ENCODE measurements at regions not wholly inside any gene's neighbourhood (a gene's known extent, or its start where the extent isn't known, plus 50 kb on each side); places are given as distances from the start of the nearest gene placed in this dataset.

- no peaks in the 10 kb centered on the region for H3K4me1 ChIP-seq (ENCODE audit: control insufficient read depth, extremely low read depth, insufficient read depth, low read length)
- H3K9ac ChIP-seq (ENCODE audit: control insufficient read depth, extremely low read depth, insufficient read depth, low read length) = no peak overlapping the region
- no peaks in the 10 kb centered on the region for H3K9me3 ChIP-seq (ENCODE audit: control insufficient read depth, low read depth, low read length)
- TF ChIP-seq CTCF (optimal IDR thresholded peaks at IDR 0.05 in 1 of 3, IDR thresholded peaks at IDR 0.05 in 1 of 3, conservative IDR thresholded peaks at IDR 0.05 in 1 of 3; ENCODE audit: extremely low read depth in 1 of 3, insufficient read depth in 2 of 3, low read length in 3 of 3) (no peak), EZH2 (IDR thresholded peaks at IDR 0.05; ENCODE audit: low read length) (no peak)
- no peaks in the 10 kb centered on the region for H4K20me1 ChIP-seq (ENCODE audit: control insufficient read depth, extremely low read depth, insufficient read depth, low read length)
- no peaks in the 10 kb centered on the region for H3K9me1 ChIP-seq (ENCODE audit: control insufficient read depth, extremely low read depth, insufficient read depth, low read length)
- dilution Hi-C loops (cut with MboI; ENCODE audit: extremely low pct_ligation_motif_present, low sequenced_read_pairs) = no loop called here
- no peak overlapping the region for H2AFZ ChIP-seq (ENCODE audit: control insufficient read depth, low read length)
- no peak overlapping the region for H3K4me2 ChIP-seq (ENCODE audit: control insufficient read depth, extremely low read depth, insufficient read depth, low read depth, low read length)
- H3K27ac ChIP-seq (ENCODE audit: control insufficient read depth, insufficient read depth, low read length) = no peak overlapping the region
- no peaks in the 10 kb centered on the region for H3K79me2 ChIP-seq (ENCODE audit: control insufficient read depth, insufficient read depth, low read length)
- H3K4me3 ChIP-seq (ENCODE audit: control insufficient read depth in 2 of 3, extremely low read depth in 1 of 3, insufficient read depth in 2 of 3, low read depth in 1 of 3, low read length in 3 of 3) = no peak overlapping the region
- DNase-seq (ENCODE audit: low read depth, low spot score) (no peak), FAIRE-seq (no peak)
- H3K27me3 ChIP-seq (ENCODE audit: control insufficient read depth, extremely low read depth, insufficient read depth, low read length) = no peaks in the 10 kb centered on the region
- H3K36me3 ChIP-seq (ENCODE audit: control insufficient read depth in 2 of 2, extremely low read depth in 1 of 2, insufficient read depth in 2 of 2, low read length in 2 of 2) = no peaks in the 10 kb centered on the region
Observed at GRCh38 chr13:76307142-76307541, 579.1 kb downstream of the KCTD12 start.

GRCh38 chr13:76300688-76301087 is 585.5 kb downstream of the KCTD12 start:
- Histone ChIP-seq H3K36me3 (ENCODE audit: control insufficient read depth in 2 of 2, extremely low read depth in 1 of 2, insufficient read depth in 2 of 2, low read length in 2 of 2) (no peaks in the 10 kb centered on the region), H3K9me3 (ENCODE audit: control insufficient read depth, low read depth, low read length) (no peaks in the 10 kb centered on the region), H3K27me3 (ENCODE audit: control insufficient read depth, extremely low read depth, insufficient read depth, low read length) (no peaks in the 10 kb centered on the region), H3K4me2 (ENCODE audit: control insufficient read depth, extremely low read depth, insufficient read depth, low read depth, low read length) (no peak overlapping the region), H3K27ac (ENCODE audit: control insufficient read depth, insufficient read depth, low read length) (no peak overlapping the region), H3K79me2 (ENCODE audit: control insufficient read depth, insufficient read depth, low read length) (no peaks in the 10 kb centered on the region), H3K9me1 (ENCODE audit: control insufficient read depth, extremely low read depth, insufficient read depth, low read length) (no peaks in the 10 kb centered on the region), H2AFZ (ENCODE audit: control insufficient read depth, low read length) (no peak overlapping the region), H3K4me1 (ENCODE audit: control insufficient read depth, extremely low read depth, insufficient read depth, low read length) (no peaks in the 10 kb centered on the region), H3K9ac (ENCODE audit: control insufficient read depth, extremely low read depth, insufficient read depth, low read length) (no peak overlapping the region), H3K4me3 (ENCODE audit: control insufficient read depth in 2 of 3, extremely low read depth in 1 of 3, insufficient read depth in 2 of 3, low read depth in 1 of 3, low read length in 3 of 3) (no peak overlapping the region), H4K20me1 (ENCODE audit: control insufficient read depth, extremely low read depth, insufficient read depth, low read length) (no peaks in the 10 kb centered on the region)
- dilution Hi-C loops (cut with MboI; ENCODE audit: extremely low pct_ligation_motif_present, low sequenced_read_pairs) = no loop called here
- TF ChIP-seq CTCF (optimal IDR thresholded peaks at IDR 0.05 in 1 of 3, IDR thresholded peaks at IDR 0.05 in 1 of 3, conservative IDR thresholded peaks at IDR 0.05 in 1 of 3; ENCODE audit: extremely low read depth in 1 of 3, insufficient read depth in 2 of 3, low read length in 3 of 3) (no peak), EZH2 (IDR thresholded peaks at IDR 0.05; ENCODE audit: low read length) (no peak)
- FAIRE-seq (no peak), DNase-seq (ENCODE audit: low read depth, low spot score) (no peak)
